ENCODE measurements at regions not wholly inside any gene's neighbourhood (a gene's known extent, or its start where the extent isn't known, plus 50 kb on each side); places are given as distances from the start of the nearest gene placed in this dataset.

DNA sequence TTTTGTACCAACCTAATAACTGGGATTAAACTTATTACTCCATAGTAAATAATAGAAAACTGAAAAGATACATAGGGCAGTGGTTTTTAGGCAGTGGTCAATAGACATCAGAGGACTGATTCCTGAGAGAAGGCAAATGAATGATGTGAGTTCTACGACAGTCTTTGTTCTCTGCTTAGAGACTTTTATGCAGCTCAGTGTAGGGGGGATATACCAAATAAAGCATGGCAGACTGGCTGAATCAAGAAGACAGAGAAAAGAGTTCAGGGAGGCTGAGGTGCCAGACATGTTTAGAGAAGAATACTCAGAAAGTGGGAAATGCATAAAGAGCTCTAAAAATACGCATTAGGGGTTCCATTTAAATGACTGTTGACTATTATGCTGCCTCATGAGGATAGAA, 320.8 kb upstream of the FAR2 start:
- TF ChIP-seq, protein P1, sequence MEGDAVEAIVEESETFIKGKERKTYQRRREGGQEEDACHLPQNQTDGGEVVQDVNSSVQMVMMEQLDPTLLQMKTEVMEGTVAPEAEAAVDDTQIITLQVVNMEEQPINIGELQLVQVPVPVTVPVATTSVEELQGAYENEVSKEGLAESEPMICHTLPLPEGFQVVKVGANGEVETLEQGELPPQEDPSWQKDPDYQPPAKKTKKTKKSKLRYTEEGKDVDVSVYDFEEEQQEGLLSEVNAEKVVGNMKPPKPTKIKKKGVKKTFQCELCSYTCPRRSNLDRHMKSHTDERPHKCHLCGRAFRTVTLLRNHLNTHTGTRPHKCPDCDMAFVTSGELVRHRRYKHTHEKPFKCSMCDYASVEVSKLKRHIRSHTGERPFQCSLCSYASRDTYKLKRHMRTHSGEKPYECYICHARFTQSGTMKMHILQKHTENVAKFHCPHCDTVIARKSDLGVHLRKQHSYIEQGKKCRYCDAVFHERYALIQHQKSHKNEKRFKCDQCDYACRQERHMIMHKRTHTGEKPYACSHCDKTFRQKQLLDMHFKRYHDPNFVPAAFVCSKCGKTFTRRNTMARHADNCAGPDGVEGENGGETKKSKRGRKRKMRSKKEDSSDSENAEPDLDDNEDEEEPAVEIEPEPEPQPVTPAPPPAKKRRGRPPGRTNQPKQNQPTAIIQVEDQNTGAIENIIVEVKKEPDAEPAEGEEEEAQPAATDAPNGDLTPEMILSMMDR (IDR thresholded peaks at IDR 0.05; ENCODE audit: insufficient read depth, low read length, severe bottlenecking), result no peak
- no peak for DNase-seq (ENCODE audit: low read depth)
- no peaks in the 10 kb centered on the region for H3K36me3 ChIP-seq (ENCODE audit: control insufficient read depth, insufficient read depth, low read length)
- no peaks in the 10 kb centered on the region for H3K27me3 ChIP-seq (ENCODE audit: control insufficient read depth, insufficient read depth, low read length)
- H3K4me3 ChIP-seq (ENCODE audit: low read depth, low read length), result no peak overlapping the region
- no peak for FAIRE-seq

GRCh38 chr12:28830491-28830890, 318.6 kb upstream of the FAR2 start:
- H3K27me3 ChIP-seq (ENCODE audit: control insufficient read depth, insufficient read depth, low read length), result no peaks in the 10 kb centered on the region
- H3K4me3 ChIP-seq (ENCODE audit: low read depth, low read length), result no peak overlapping the region
- TF ChIP-seq, protein P1 (IDR thresholded peaks at IDR 0.05; ENCODE audit: insufficient read depth, low read length, severe bottlenecking), result no peak
- DNase-seq (ENCODE audit: low read depth) (no peak), FAIRE-seq (no peak)
- no peaks in the 10 kb centered on the region for H3K36me3 ChIP-seq (ENCODE audit: control insufficient read depth, insufficient read depth, low read length)

GRCh38 chr12:28844718-28845117, 304.4 kb upstream of the FAR2 start:
- Histone ChIP-seq H3K27me3 (ENCODE audit: control insufficient read depth, insufficient read depth, low read length) (no peaks in the 10 kb centered on the region), H3K4me3 (ENCODE audit: low read depth, low read length) (no peak overlapping the region), H3K36me3 (ENCODE audit: control insufficient read depth, insufficient read depth, low read length) (no peaks in the 10 kb centered on the region)
- DNase-seq (ENCODE audit: low read depth) (no peak), FAIRE-seq (no peak)
- TF ChIP-seq, protein P1 (IDR thresholded peaks at IDR 0.05; ENCODE audit: insufficient read depth, low read length, severe bottlenecking), result no peak

GRCh38 chr12:28851781-28852180, 297.3 kb upstream of the FAR2 start:
- FAIRE-seq, result no peak

DNA sequence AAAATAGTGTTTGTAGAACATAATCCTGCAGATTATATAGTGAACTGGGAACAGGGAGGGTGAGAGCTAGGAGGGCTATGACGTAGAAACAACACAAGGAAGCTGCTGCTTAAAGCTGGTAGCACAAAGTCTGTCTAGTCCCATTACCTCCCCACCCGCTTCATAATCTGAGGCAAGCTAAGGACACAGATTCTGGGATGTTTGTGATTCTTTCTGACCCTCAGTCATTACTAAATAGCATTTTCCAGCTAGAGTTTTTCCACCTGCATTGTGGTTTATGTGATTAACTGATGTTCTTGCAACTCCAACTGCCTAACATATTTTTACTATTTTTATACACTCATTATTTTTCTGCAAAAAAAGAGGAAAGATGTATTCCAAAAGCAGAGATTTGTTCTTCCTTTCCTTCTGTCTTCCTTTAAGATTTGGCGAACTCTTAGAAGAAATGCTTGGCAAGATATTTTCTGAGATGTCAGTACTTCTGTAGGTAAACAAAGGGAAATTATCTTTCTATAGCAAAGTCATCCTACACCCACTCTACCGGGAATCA, 293.2 kb upstream of the FAR2 start:
- Histone ChIP-seq H3K36me3 (ENCODE audit: control insufficient read depth, insufficient read depth, low read length) (no peaks in the 10 kb centered on the region), H3K4me3 (ENCODE audit: low read depth, low read length) (no peak overlapping the region), H3K27me3 (ENCODE audit: control insufficient read depth, insufficient read depth, low read length) (no peaks in the 10 kb centered on the region)
- TF ChIP-seq, protein P1 (IDR thresholded peaks at IDR 0.05; ENCODE audit: insufficient read depth, low read length, severe bottlenecking), result no peak
- FAIRE-seq (no peak), DNase-seq (ENCODE audit: low read depth) (no peak)

More at GRCh38 chr12:28851781-28852180, 297.3 kb upstream of the FAR2 start:
- H3K27me3 ChIP-seq (ENCODE audit: control insufficient read depth, insufficient read depth, low read length), result no peaks in the 10 kb centered on the region
- H3K4me3 ChIP-seq (ENCODE audit: low read depth, low read length), result no peak overlapping the region
- TF ChIP-seq, protein P1 (IDR thresholded peaks at IDR 0.05; ENCODE audit: insufficient read depth, low read length, severe bottlenecking), result no peak
- DNase-seq (ENCODE audit: low read depth), result no peak
- H3K36me3 ChIP-seq (ENCODE audit: control insufficient read depth, insufficient read depth, low read length), result no peaks in the 10 kb centered on the region

GRCh38 chr12:28857369-28857768, 291.7 kb upstream of the FAR2 start:
- Histone ChIP-seq H3K27me3 (ENCODE audit: control insufficient read depth, insufficient read depth, low read length) (no peaks in the 10 kb centered on the region), H3K4me3 (ENCODE audit: low read depth, low read length) (no peak overlapping the region), H3K36me3 (ENCODE audit: control insufficient read depth, insufficient read depth, low read length) (no peaks in the 10 kb centered on the region)
- FAIRE-seq (no peak), DNase-seq (ENCODE audit: low read depth) (no peak)
- TF ChIP-seq, protein P1 (IDR thresholded peaks at IDR 0.05; ENCODE audit: insufficient read depth, low read length, severe bottlenecking), result no peak

Data from bronchial epithelial cell (primary cell).